Keratinocyte (primary cell): ENCODE measurements at regions not wholly inside any gene's neighbourhood (a gene's known extent, or its start where the extent isn't known, plus 50 kb on each side); places are given as distances from the start of the nearest gene placed in this dataset.

Experiments used
- CTCF ChIP-seq, 3 experiments: IDR thresholded peaks in 1 of 3; conservative IDR thresholded peaks in 1 of 3; optimal IDR thresholded peaks in 1 of 3; 2 replicates in 2 of 3; 3 replicates in 1 of 3; pipeline versions ENCODE3 to v1.5.1; 2011; ENCODE audit warnings: low read length in 3 of 3, mild to moderate bottlenecking in 3 of 3, moderate library complexity in 2 of 3, control low read depth in 1 of 3, inconsistent platforms in 1 of 3; ENCODE audit not compliant: insufficient read depth in 2 of 3; ENCODE audit errors: extremely low read depth in 1 of 3
- EZH2 ChIP-seq: IDR thresholded peaks from one replicate; pipeline ENCODE4 v1.6.1; 2012; ENCODE audit warnings: inconsistent platforms, mild to moderate bottlenecking, low read length, moderate library complexity

- no peak for TF ChIP-seq CTCF (optimal IDR thresholded peaks at IDR 0.05 in 1 of 3, IDR thresholded peaks at IDR 0.05 in 1 of 3, conservative IDR thresholded peaks at IDR 0.05 in 1 of 3; ENCODE audit: extremely low read depth in 1 of 3, insufficient read depth in 2 of 3, low read length in 3 of 3)
- no peak for TF ChIP-seq EZH2
Observed at GRCh38 chr12:115386946-115387345, 703.0 kb upstream of the TBX3 start.
